HG03280 (cell line): ENCODE measurements at regions not wholly inside any gene's neighbourhood (a gene's known extent, or its start where the extent isn't known, plus 50 kb on each side); places are given as distances from the start of the nearest gene placed in this dataset.
"Not testable (repeated sequence)": the region's sequence is repeated elsewhere in the genome, so short reads cannot be mapped to it uniquely, and the experiment has no call there.

ENCODE experiments used
- ATAC-seq: cut with Tn5 transposase; IDR thresholded peaks from one replicate; pipeline ENCODE4 v1.9.1; 2021; ENCODE audit warnings: mild to moderate bottlenecking, moderate library complexity; ENCODE audit not compliant: unreplicated experiment

- ATAC-seq: no peak
These were observed 380.9 kb upstream of the GYPC start for GRCh38 chr2:126275098-126275497.

- not testable (repeated sequence) for ATAC-seq
These were observed 379.7 kb upstream of the GYPC start for GRCh38 chr2:126276268-126276667.

GRCh38 chr2:126288362-126288761, 367.6 kb upstream of the GYPC start:
- no peak for ATAC-seq

- ATAC-seq: not testable (repeated sequence)
These were observed 362.0 kb upstream of the GYPC start for GRCh38 chr2:126293962-126294361.

- ATAC-seq: no peak
These were observed 356.4 kb upstream of the GYPC start for GRCh38 chr2:126299469-126299976.

GRCh38 chr2:126300348-126300747, 355.6 kb upstream of the GYPC start:
- ATAC-seq: no peak

GRCh38 chr2:126302043-126302442, 353.9 kb upstream of the GYPC start:
- ATAC-seq: no peak

- ATAC-seq: no peak
These were observed 352.8 kb upstream of the GYPC start for GRCh38 chr2:126303113-126303512.

GRCh38 chr2:126304154-126304553, 351.8 kb upstream of the GYPC start:
- ATAC-seq: no peak

GRCh38 chr2:126306539-126306938, 349.4 kb upstream of the GYPC start:
- ATAC-seq: no peak

- ATAC-seq: no peak
These were observed 348.2 kb upstream of the GYPC start for GRCh38 chr2:126307740-126308139.

- ATAC-seq: no peak
These were observed 346.8 kb upstream of the GYPC start for GRCh38 chr2:126309185-126309584.

GRCh38 chr2:126312579-126312978, 343.4 kb upstream of the GYPC start:
- no peak for ATAC-seq

- ATAC-seq: no peak
These were observed 340.1 kb upstream of the GYPC start for GRCh38 chr2:126315828-126316227.

- ATAC-seq: no peak
These were observed 338.0 kb upstream of the GYPC start for GRCh38 chr2:126317790-126318431.

GRCh38 chr2:126322342-126322741, 333.6 kb upstream of the GYPC start:
- ATAC-seq: no peak

- ATAC-seq: no peak
These were observed 330.8 kb upstream of the GYPC start for GRCh38 chr2:126325202-126325601.

GRCh38 chr2:126329173-126329572, 326.8 kb upstream of the GYPC start:
- ATAC-seq: no peak

GRCh38 chr2:126342457-126342856, 313.5 kb upstream of the GYPC start:
- no peak for ATAC-seq

GRCh38 chr2:126343136-126343535, 312.8 kb upstream of the GYPC start:
- no peak for ATAC-seq

- ATAC-seq: peak; percentile 59
These were observed 311.5 kb upstream of the GYPC start for GRCh38 chr2:126344493-126344892.

- ATAC-seq: no peak
These were observed 310.3 kb upstream of the GYPC start for GRCh38 chr2:126345691-126346090.

GRCh38 chr2:126356631-126357030, 299.3 kb upstream of the GYPC start:
- no peak for ATAC-seq
